ENCODE measurements at regions not wholly inside any gene's neighbourhood (a gene's known extent, or its start where the extent isn't known, plus 50 kb on each side); places are given as distances from the start of the nearest gene placed in this dataset.

DNA sequence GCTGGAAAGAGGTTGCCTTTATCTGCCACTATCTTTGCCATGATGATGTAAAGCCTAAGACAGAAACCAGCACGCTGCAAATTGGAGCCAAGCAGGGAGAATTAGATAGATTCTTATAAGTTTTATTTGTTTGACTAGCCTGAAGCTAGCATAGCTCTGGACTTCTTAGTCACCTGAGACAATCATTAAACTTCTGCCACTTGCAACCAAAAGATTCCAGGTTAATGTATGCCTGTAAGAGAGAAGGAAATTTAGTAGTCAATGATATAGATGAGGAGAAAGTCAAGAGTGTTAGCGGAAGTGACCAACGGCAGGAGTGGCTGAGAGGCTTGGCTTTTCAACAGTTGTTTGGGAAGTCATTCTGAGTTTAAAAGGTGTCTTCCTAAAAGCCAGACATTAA, 1106.6 kb downstream of the VRK1 start:
- H3K27me3 ChIP-seq (ENCODE audit: insufficient read depth, low read depth, low read length): no peaks in the 10 kb centered on the region
- H2AFZ ChIP-seq (ENCODE audit: low read depth, low read length): no peak overlapping the region

DNA sequence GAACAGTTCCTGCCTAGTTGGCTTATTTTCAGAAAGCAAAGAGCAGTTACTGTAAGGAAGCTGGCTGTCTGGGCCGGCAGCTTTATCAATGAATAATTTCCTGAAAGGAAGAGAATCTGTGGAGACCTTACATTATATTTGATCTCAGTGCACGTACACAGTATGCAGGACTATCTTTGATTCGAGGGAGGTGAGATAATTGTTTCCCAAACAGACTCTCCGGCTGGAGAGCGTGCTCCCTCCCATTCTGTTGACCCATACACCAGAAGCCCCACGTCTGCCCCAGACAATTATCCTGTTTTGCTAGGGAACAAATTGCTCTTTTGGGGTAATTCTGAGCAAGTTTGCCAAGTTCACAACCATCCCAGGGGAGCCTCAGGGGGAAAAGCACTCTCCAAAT, 1115.0 kb downstream of the VRK1 start:
- H3K9me2 ChIP-seq (ENCODE audit: insufficient read depth, low read length): no peaks in the 10 kb centered on the region
- no peak overlapping the region for H3K4me2 ChIP-seq (ENCODE audit: low read length)
- H2AFZ ChIP-seq (ENCODE audit: low read depth, low read length): no peak overlapping the region
- H3F3A ChIP-seq (ENCODE audit: insufficient read depth, low read length, poor library complexity, severe bottlenecking): no peaks in the 10 kb centered on the region
- H3K4me3 ChIP-seq (ENCODE audit: low read length): no peak overlapping the region
- TF ChIP-seq, protein P1, sequence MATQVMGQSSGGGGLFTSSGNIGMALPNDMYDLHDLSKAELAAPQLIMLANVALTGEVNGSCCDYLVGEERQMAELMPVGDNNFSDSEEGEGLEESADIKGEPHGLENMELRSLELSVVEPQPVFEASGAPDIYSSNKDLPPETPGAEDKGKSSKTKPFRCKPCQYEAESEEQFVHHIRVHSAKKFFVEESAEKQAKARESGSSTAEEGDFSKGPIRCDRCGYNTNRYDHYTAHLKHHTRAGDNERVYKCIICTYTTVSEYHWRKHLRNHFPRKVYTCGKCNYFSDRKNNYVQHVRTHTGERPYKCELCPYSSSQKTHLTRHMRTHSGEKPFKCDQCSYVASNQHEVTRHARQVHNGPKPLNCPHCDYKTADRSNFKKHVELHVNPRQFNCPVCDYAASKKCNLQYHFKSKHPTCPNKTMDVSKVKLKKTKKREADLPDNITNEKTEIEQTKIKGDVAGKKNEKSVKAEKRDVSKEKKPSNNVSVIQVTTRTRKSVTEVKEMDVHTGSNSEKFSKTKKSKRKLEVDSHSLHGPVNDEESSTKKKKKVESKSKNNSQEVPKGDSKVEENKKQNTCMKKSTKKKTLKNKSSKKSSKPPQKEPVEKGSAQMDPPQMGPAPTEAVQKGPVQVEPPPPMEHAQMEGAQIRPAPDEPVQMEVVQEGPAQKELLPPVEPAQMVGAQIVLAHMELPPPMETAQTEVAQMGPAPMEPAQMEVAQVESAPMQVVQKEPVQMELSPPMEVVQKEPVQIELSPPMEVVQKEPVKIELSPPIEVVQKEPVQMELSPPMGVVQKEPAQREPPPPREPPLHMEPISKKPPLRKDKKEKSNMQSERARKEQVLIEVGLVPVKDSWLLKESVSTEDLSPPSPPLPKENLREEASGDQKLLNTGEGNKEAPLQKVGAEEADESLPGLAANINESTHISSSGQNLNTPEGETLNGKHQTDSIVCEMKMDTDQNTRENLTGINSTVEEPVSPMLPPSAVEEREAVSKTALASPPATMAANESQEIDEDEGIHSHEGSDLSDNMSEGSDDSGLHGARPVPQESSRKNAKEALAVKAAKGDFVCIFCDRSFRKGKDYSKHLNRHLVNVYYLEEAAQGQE (IDR thresholded peaks at IDR 0.05; ENCODE audit: borderline replicate concordance): no peak
- TF ChIP-seq TAF1 (IDR thresholded peaks at IDR 0.05; ENCODE audit: low read depth): no peak
- TF ChIP-seq RAD21 (conservative IDR thresholded peaks at IDR 0.05): no peak
- no peak overlapping the region for H3K27ac ChIP-seq (ENCODE audit: low read length)
- H3K9me3 ChIP-seq (ENCODE audit: low read length): peaks cover 5% of the 10 kb centered on the region
- H4K20me1 ChIP-seq (ENCODE audit: insufficient read depth): no peaks in the 10 kb centered on the region
- H3K79me2 ChIP-seq (replicated peaks; ENCODE audit: insufficient read depth, low read length): no peaks in the 10 kb centered on the region
- no peaks in the 10 kb centered on the region for H3K36me3 ChIP-seq (ENCODE audit: insufficient read depth, low read length)
- H3K9ac ChIP-seq (ENCODE audit: low read length): no peak overlapping the region
- H3K27me3 ChIP-seq (ENCODE audit: insufficient read depth, low read depth, low read length): no peaks in the 10 kb centered on the region

More for the DNA sequence above, 1106.6 kb downstream of the VRK1 start:
- Histone ChIP-seq H3K9me3 (ENCODE audit: low read length) (peaks cover 5% of the 10 kb centered on the region), H3K9ac (ENCODE audit: low read length) (no peak overlapping the region), H3F3A (ENCODE audit: insufficient read depth, low read length, poor library complexity, severe bottlenecking) (no peaks in the 10 kb centered on the region), H3K9me2 (ENCODE audit: insufficient read depth, low read length) (no peaks in the 10 kb centered on the region), H4K20me1 (ENCODE audit: insufficient read depth) (no peaks in the 10 kb centered on the region), H3K4me2 (ENCODE audit: low read length) (no peak overlapping the region), H3K36me3 (ENCODE audit: insufficient read depth, low read length) (no peaks in the 10 kb centered on the region), H3K4me3 (ENCODE audit: low read length) (no peak overlapping the region), H3K27ac (ENCODE audit: low read length) (no peak overlapping the region), H3K79me2 (replicated peaks; ENCODE audit: insufficient read depth, low read length) (no peaks in the 10 kb centered on the region)
- TF ChIP-seq MXI1 (conservative IDR thresholded peaks at IDR 0.05; ENCODE audit: poor library complexity, severe bottlenecking) (no peak), EP300 (conservative IDR thresholded peaks at IDR 0.05; ENCODE audit: poor library complexity, severe bottlenecking) (no peak), EZH2 (IDR thresholded peaks at IDR 0.05; ENCODE audit: borderline replicate concordance, insufficient read depth, low read length, poor library complexity, severe bottlenecking) (no peak), RAD21 (conservative IDR thresholded peaks at IDR 0.05) (no peak), POLR2AphosphoS5 (IDR thresholded peaks at IDR 0.05) (no peak), TAF1 (IDR thresholded peaks at IDR 0.05; ENCODE audit: low read depth) (no peak), SMC3 (conservative IDR thresholded peaks at IDR 0.05; ENCODE audit: poor library complexity) (no peak)
- TF ChIP-seq, protein P2, sequence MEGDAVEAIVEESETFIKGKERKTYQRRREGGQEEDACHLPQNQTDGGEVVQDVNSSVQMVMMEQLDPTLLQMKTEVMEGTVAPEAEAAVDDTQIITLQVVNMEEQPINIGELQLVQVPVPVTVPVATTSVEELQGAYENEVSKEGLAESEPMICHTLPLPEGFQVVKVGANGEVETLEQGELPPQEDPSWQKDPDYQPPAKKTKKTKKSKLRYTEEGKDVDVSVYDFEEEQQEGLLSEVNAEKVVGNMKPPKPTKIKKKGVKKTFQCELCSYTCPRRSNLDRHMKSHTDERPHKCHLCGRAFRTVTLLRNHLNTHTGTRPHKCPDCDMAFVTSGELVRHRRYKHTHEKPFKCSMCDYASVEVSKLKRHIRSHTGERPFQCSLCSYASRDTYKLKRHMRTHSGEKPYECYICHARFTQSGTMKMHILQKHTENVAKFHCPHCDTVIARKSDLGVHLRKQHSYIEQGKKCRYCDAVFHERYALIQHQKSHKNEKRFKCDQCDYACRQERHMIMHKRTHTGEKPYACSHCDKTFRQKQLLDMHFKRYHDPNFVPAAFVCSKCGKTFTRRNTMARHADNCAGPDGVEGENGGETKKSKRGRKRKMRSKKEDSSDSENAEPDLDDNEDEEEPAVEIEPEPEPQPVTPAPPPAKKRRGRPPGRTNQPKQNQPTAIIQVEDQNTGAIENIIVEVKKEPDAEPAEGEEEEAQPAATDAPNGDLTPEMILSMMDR (IDR thresholded peaks at IDR 0.05; ENCODE audit: poor library complexity, severe bottlenecking): no peak
- TF ChIP-seq, protein P1 (IDR thresholded peaks at IDR 0.05; ENCODE audit: borderline replicate concordance): no peak

All from neural cell (in vitro differentiated cells).